Cardiac fibroblast (primary cell): ENCODE measurements at regions not wholly inside any gene's neighbourhood (a gene's known extent, or its start where the extent isn't known, plus 50 kb on each side); places are given as distances from the start of the nearest gene placed in this dataset.
A peak's percentile ranks its signal among the peaks of the same experiment; 100 is the strongest.

Source experiments
- DNase-seq, 2 donors: peaks; one replicate each; pipeline versions ENCODE4 v3.0.0 to v3.0.0-alpha.2; 2010; ENCODE audit warnings: low read depth in 2 of 2
- H3K4me3 ChIP-seq, 2 donors: replicated peaks in 1 of 2; 1 replicate in 1 of 2; 2 replicates in 1 of 2; pipeline ENCODE4 v1.5.1; 2011; ENCODE audit warnings: low read depth in 2 of 2, low read length in 2 of 2, mild to moderate bottlenecking in 2 of 2, moderate library complexity in 1 of 2
- CTCF ChIP-seq: IDR thresholded peaks from one replicate; pipeline ENCODE4 v1.5.1; 2011; ENCODE audit warnings: low read depth, mild to moderate bottlenecking, low read length, inconsistent platforms

DNA sequence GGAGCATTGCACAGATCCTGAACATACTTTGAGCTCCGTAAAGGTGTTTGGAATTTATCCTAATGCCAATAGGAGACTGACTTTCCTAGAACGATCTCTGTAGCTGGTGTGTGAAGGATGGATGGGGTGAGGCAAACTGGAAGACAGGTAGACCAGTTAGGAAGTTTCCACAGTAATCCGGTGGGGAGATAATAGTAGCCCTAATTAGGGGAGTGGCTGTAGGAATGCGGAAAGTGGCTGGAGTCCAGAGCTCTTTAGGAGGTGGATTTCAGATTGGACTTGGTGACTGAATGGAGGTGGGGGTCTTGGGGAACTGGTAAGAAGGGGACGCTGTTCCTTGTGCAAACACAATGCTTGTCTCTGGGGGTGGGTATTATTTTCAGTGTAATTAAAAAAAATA lies 146.3 kb downstream of the SOX4 start:
- TF ChIP-seq CTCF, result no peak
- no peak for DNase-seq
- no peak overlapping the region for H3K4me3 ChIP-seq

GRCh38 chr6:21740376-21741124 lies 147.0 kb downstream of the SOX4 start:
- TF ChIP-seq CTCF, result no peak
- no peak overlapping the region for H3K4me3 ChIP-seq
- peak; percentile 37 to 83 for DNase-seq

- no peak overlapping the region for H3K4me3 ChIP-seq
- TF ChIP-seq CTCF, result no peak
- DNase-seq, result peak in 1 of 2 donors; percentile 48
Measured at GRCh38 chr6:21741221-21742109, 147.9 kb downstream of the SOX4 start.

DNA sequence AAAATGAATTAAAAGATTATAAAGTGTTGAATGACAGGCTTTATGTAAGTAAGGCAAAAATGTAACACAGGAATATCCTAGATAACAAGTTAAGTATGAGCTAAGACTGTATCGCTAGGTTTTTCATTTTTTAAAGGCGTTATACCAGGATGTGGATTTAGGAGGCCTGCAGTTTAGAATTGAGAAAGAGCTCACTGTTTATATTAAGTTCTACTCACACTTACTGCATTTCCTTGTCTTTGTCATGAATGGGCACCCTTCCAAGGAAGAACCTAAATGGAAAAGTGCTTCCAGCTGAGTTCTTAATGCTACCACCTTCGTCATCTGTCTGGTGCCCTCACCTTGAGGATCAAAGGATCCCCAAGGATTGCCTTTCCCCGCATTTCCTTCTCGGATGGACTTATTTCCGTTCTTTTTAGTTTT lies 148.7 kb downstream of the SOX4 start:
- peak; percentile 63 to 94 for DNase-seq
- no peak overlapping the region for H3K4me3 ChIP-seq
- TF ChIP-seq CTCF, result no peak

DNA sequence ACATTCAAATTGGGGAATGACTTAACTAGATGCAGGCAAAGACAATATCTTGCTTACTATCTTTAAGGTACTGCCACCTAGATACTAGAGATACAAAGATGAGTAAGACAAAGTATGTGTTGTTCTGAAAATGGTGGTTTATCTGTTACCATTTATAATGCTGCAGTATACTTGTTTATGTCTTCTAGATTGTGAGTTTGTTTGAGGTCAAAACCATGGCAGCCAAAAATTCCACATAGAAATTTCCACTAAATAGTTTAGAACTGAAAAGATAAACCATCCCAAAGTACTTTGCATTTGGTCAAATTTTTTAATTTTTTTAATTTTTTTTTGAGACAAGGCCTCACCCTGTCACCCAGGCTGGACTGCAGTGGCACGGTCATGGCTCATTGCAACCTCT lies 150.8 kb downstream of the SOX4 start:
- no peak for TF ChIP-seq CTCF
- DNase-seq, result no peak

GRCh38 chr6:21745543-21746337 lies 152.2 kb downstream of the SOX4 start:
- H3K4me3 ChIP-seq, result no peak overlapping the region
- no peak for DNase-seq
- no peak for TF ChIP-seq CTCF

More for the DNA sequence above, 150.8 kb downstream of the SOX4 start:
- no peak overlapping the region for H3K4me3 ChIP-seq
